HS-27A (cell line): ENCODE measurements at regions not wholly inside any gene's neighbourhood (a gene's known extent, or its start where the extent isn't known, plus 50 kb on each side); places are given as distances from the start of the nearest gene placed in this dataset.
"Not testable (repeated sequence)": the region's sequence is repeated elsewhere in the genome, so short reads cannot be mapped to it uniquely, and the experiment has no call there.

Source experiments
- DNase-seq: peaks from one replicate; pipeline ENCODE4 v3.0.0-alpha.2; 2012; ENCODE audit warnings: low read depth, missing footprints

DNA sequence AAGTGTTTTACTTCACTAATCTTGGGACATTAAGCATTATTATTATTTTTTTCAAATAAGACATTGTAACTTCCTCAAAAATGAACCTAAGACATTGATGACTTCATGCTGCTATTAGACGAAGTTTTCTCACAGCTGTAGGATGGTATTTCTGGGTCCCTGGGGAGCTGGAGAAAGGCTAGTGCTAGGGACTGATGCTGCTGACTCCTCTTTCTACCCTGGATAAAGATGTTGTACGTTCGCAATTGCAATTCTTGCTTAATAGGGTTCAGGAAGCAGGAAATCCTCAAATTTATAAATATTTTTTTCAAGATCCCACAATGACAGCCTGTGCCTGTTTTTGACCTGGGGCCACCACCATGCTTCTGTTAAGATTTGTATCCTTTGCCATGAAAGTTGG, 526.0 kb downstream of the CCSER2 start:
- no peak for DNase-seq

DNA sequence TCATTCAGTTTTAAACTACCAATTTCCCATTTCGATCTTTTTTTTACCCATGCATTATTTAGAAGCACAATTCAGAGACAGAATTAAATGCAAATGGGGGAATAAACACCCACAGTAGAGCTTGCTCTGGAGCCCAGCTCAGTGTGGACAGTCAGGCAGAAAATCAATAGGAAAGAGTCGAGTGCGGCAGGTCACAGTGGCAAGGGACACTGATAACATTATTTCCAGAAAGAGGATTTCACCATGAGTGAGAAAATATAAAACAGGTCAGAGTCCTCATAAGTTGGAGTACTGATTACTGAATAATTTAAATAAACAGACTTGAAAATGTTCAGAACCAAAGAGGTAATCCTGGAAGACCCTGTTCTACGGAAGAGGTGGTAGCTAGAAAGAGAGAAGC, 532.5 kb downstream of the CCSER2 start:
- no peak for DNase-seq

GRCh38 chr10:84862551-84862950, 534.2 kb downstream of the CCSER2 start:
- no peak for DNase-seq

GRCh38 chr10:84863675-84864074, 535.3 kb downstream of the CCSER2 start:
- DNase-seq: no peak

GRCh38 chr10:84876116-84876999, 548.0 kb downstream of the CCSER2 start:
- no peak for DNase-seq

DNA sequence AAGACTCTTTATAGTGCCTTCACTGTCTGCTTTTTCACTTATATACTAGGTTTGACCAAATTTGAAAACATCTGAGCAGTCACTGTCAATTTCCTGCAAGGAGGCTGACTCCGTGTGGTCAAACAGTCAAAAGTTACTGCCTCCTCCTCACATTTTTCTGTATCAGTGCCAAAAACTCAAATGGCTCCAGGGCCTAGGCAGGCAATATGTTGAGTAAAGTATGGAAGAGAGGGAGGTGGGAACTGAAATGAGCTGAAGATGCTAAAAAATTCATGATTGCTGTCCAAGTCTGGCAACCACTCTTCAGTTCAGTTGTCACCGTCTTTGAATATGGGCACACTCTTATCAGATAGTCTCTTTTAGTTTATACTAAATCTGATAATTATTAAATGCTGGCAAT, 551.6 kb downstream of the CCSER2 start:
- DNase-seq: no peak

- not testable (repeated sequence) for DNase-seq
These were observed 553.3 kb downstream of the CCSER2 start for GRCh38 chr10:84881696-84882095.

- no peak for DNase-seq
These were observed 562.3 kb downstream of the CCSER2 start for GRCh38 chr10:84890706-84891105.

- DNase-seq: no peak
These were observed 563.2 kb downstream of the CCSER2 start for GRCh38 chr10:84891631-84892030.

DNA sequence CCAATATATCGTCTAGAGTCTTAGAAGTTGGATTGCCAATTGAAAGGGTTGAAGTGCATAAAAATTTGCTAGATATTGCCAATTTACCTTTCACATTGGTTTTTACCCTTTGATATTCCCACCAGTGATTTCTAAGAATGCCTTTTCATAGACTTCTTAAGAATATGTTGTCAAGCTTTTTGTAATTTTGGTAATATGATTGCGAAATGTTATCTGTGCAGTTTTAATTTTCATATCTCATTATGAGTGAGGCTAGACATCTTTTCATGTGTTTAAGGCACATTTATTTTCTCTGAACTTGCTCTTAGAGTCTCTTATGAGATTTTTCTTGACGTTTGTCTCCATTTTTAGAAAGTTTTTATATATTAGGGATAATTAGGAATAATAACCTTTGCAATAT, 567.2 kb downstream of the CCSER2 start:
- no peak for DNase-seq

DNA sequence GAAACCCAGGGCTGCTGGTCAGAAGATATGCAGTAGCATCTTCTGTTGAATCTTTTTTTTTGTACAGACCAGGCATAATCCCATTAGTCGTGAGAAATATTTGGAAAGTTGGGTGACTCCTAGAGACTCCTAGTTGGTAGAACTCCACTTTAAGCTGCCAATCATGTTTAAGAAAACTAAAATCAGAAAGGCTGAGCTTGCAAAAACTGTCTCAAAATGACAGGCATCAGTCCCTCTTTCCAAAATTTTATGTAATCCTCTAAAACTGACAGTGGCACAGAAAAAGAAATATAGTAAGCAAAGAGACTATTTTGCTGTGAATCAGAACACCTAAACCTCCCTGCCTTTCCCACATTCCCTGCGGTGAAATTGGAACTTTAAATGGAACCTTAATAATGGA, 568.5 kb downstream of the CCSER2 start:
- DNase-seq: no peak

- no peak for DNase-seq
These were observed 570.9 kb downstream of the CCSER2 start for GRCh38 chr10:84899268-84899667.

DNA sequence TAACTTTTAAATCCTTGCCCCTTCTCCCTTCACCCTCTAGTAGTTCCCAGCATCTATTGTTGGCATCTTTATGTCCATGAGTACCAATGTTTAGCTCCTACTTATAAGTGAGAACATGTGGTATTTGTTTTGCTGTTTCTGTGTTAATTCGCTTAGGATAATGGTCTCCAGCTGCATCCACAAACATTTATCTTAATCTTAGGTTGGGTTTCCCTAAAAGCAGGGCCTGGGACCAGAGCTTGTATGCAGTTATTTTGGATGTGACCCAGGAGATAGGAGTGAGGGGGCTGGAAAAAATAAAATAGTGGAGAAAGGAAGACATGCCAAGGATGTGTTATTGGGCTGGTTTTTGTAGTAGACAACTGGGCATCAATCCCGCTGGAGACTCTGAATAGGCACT, 571.8 kb downstream of the CCSER2 start:
- DNase-seq: no peak

GRCh38 chr10:84901885-84902284, 573.5 kb downstream of the CCSER2 start:
- no peak for DNase-seq

- no peak for DNase-seq
These were observed 574.2 kb downstream of the CCSER2 start for GRCh38 chr10:84902553-84902952.

GRCh38 chr10:84903320-84903719, 574.9 kb downstream of the CCSER2 start:
- no peak for DNase-seq

GRCh38 chr10:84907461-84908009, 579.1 kb downstream of the CCSER2 start:
- DNase-seq: no peak

DNA sequence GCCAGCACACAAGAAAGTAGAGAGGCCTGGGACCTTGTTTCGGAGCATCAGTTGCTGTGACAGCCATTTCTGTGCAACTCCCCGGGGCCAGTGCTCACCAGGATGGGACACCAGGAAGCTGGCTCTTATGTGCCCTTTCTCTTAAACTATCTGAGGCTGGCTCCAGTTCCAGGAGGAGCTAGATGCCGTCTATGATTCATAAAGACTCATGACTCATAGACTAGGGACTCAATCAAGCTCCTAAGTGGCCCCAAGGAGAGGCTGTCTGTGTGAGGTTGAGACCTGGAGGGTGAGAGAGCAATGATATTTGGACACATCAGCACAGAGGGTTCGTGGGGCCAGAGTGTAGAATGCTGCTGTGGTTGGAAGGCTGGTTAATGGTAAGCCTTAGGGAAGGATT, 580.1 kb downstream of the CCSER2 start:
- DNase-seq: no peak

DNA sequence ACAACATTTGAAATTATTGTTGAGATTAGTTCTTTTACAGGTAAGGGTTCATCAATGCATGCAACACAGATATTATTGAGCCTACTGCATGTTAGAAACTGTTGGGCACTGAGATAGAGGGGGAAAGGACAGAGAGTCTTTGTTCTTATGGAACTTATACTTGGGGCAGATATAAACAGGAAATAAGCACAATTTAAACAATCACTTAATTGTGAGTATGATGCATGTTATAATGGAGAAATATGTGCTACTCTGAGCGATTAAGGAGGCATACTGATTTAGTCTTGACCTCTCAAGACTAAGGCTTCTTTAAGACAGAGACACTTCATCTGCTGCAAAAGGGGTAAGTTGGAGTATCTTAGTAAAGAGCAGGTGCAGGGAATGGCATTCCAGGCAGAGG, 593.3 kb downstream of the CCSER2 start:
- no peak for DNase-seq

- no peak for DNase-seq
These were observed 595.7 kb downstream of the CCSER2 start for GRCh38 chr10:84924131-84924530.

- DNase-seq: no peak
These were observed 597.1 kb downstream of the CCSER2 start for GRCh38 chr10:84925495-84925894.

- DNase-seq: no peak
These were observed 605.0 kb downstream of the CCSER2 start for GRCh38 chr10:84933402-84933801.

GRCh38 chr10:84935772-84936171, 607.4 kb downstream of the CCSER2 start:
- DNase-seq: no peak
